SK-N-SH treated with all-trans-retinoic acid at 6 μM for 48 hours (cell line): ENCODE measurements at regions not wholly inside any gene's neighbourhood (a gene's known extent, or its start where the extent isn't known, plus 50 kb on each side); places are given as distances from the start of the nearest gene placed in this dataset.

Source experiments
- ATAC-seq: fragments of 200-7000 bp; cut with Tn5 transposase; 3 replicates; pipeline ENCODE4 v1.9.1; 2020; ENCODE audit warnings: mild to moderate bottlenecking, moderate library complexity
- CREB5 ChIP-seq: fragments of 250-450 bp; sonication (Bioruptor Pico); IDR thresholded peaks from 2 replicates; pipeline ENCODE4 v1.5.1; 2020; ENCODE audit warnings: low read depth, mild to moderate bottlenecking, moderate library complexity
- CSDC2 ChIP-seq: fragments of 250-450 bp; sonication (Bioruptor Pico); IDR thresholded peaks from 2 replicates; pipeline ENCODE4 v1.5.0; 2020; ENCODE audit warnings: mild to moderate bottlenecking, moderate library complexity
- ESRRG ChIP-seq: fragments of 250-450 bp; sonication (Bioruptor Pico); IDR thresholded peaks from 2 replicates; pipeline ENCODE4 v1.6.1; 2021; ENCODE audit warnings: mild to moderate bottlenecking
- GLIS3 ChIP-seq: fragments of 250-450 bp; sonication (Bioruptor Pico); IDR thresholded peaks from 2 replicates; pipeline ENCODE4 v1.5.0; 2020; ENCODE audit warnings: mild to moderate bottlenecking, moderate library complexity
- ISL1 ChIP-seq: fragments of 250-450 bp; sonication (Bioruptor Pico); IDR thresholded peaks from 2 replicates; pipeline ENCODE4 v2.1.2; 2022; ENCODE audit warnings: mild to moderate bottlenecking, moderate library complexity
- PPARA ChIP-seq: fragments of 250-450 bp; sonication (Bioruptor Pico); IDR thresholded peaks from 2 replicates; pipeline ENCODE4 v1.5.0; 2020; ENCODE audit warnings: mild to moderate bottlenecking, borderline replicate concordance
- RARB ChIP-seq: fragments of 250-450 bp; sonication (Bioruptor Pico); IDR thresholded peaks from 2 replicates; pipeline ENCODE4 v1.8.0; 2021; ENCODE audit warnings: mild to moderate bottlenecking, moderate library complexity
- SNAI2 ChIP-seq: fragments of 250-450 bp; sonication (Bioruptor Pico); IDR thresholded peaks from 2 replicates; pipeline ENCODE4 v1.5.0; 2020; ENCODE audit warnings: mild to moderate bottlenecking, moderate library complexity
- TCF4 ChIP-seq: fragments of 250-450 bp; sonication (Bioruptor Pico); IDR thresholded peaks from 2 replicates; pipeline ENCODE4 v1.8.0; 2021; ENCODE audit warnings: mild to moderate bottlenecking, moderate library complexity, borderline replicate concordance
- TOX ChIP-seq: fragments of 250-450 bp; sonication (Bioruptor Pico); IDR thresholded peaks from 2 replicates; pipeline ENCODE4 v1.8.0; 2021; ENCODE audit warnings: mild to moderate bottlenecking, moderate library complexity, borderline replicate concordance
- TSHZ2 ChIP-seq: fragments of 250-450 bp; sonication (Bioruptor Pico); IDR thresholded peaks from 2 replicates; pipeline ENCODE4 v1.5.0; 2020; ENCODE audit warnings: mild to moderate bottlenecking, moderate library complexity
- ZC3H10 ChIP-seq: fragments of 250-450 bp; sonication (Bioruptor Pico); IDR thresholded peaks from 2 replicates; pipeline ENCODE4 v1.5.1; 2021; ENCODE audit warnings: mild to moderate bottlenecking, moderate library complexity
- ZFP3 ChIP-seq: fragments of 250-450 bp; sonication (Bioruptor Pico); IDR thresholded peaks from 2 replicates; pipeline ENCODE4 v1.5.0; 2020; ENCODE audit warnings: mild to moderate bottlenecking, moderate library complexity
- ZFP30 ChIP-seq: fragments of 450-650 bp; formaldehyde crosslinking; IDR thresholded peaks from 2 replicates; pipeline ENCODE4 v1.5.0; 2022; ENCODE audit warnings: mild to moderate bottlenecking, moderate library complexity
- ZNF565 ChIP-seq: fragments of 450-650 bp; formaldehyde crosslinking; conservative IDR thresholded peaks from 2 replicates; pipeline ENCODE4 v1.5.0; 2020; ENCODE audit warnings: low read depth, mild to moderate bottlenecking, moderate library complexity
- ZNF70 ChIP-seq: fragments of 450-650 bp; formaldehyde crosslinking; IDR thresholded peaks from 2 replicates; pipeline ENCODE4 v1.5.0; 2020; ENCODE audit warnings: mild to moderate bottlenecking, moderate library complexity
- ZNF8 ChIP-seq: fragments of 450-650 bp; formaldehyde crosslinking; IDR thresholded peaks from 2 replicates; pipeline ENCODE4 v1.5.0; 2020; ENCODE audit warnings: mild to moderate bottlenecking, moderate library complexity
- TF ChIP-seq, protein P1 (sequence below): fragments of 250-450 bp; sonication (Bioruptor Pico); IDR thresholded peaks from 2 replicates; pipeline ENCODE4 v1.8.0; 2020; ENCODE audit warnings: mild to moderate bottlenecking, moderate library complexity, borderline replicate concordance
- TF ChIP-seq, protein P2 (sequence below): fragments of 250-450 bp; sonication (Bioruptor Pico); IDR thresholded peaks from 2 replicates; pipeline ENCODE4 v1.8.0; 2021; ENCODE audit warnings: low read depth, mild to moderate bottlenecking, moderate library complexity, borderline replicate concordance
- TF ChIP-seq, protein P3 (sequence below): fragments of 250-450 bp; sonication (Bioruptor Pico); IDR thresholded peaks from 2 replicates; pipeline ENCODE4 v1.5.1; 2021; ENCODE audit warnings: mild to moderate bottlenecking, moderate library complexity

DNA sequence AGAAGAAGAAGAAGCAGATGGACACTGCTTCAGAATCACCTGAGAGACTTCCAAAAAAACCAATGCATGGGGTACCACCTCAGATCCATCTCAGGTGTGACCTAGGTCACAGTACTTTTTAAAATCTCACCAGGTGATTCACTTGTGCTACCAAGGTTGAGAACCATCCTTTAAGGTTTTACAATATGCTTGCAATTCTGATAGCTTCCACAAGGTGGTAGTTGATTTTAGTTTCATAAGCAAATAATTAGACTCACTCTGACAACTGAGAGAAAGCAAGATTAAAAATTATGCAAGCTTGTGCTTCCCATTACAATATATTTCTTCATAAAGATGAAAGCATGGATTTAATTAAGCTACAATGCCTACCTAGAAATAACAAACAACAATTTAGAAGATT is 355.1 kb downstream of the EN1 start:
- TF ChIP-seq ZFP3 (CRISPR knock-in tag) (no peak), GLIS3 (CRISPR knock-in tag) (no peak), RARB (CRISPR knock-in tag) (no peak), TOX (CRISPR knock-in tag) (no peak), ZNF70 (CRISPR knock-in tag) (no peak), TCF4 (CRISPR knock-in tag) (no peak), CREB5 (CRISPR knock-in tag) (no peak), ESRRG (no peak), CSDC2 (CRISPR knock-in tag) (no peak), ZNF8 (no peak), TSHZ2 (CRISPR knock-in tag) (no peak), SNAI2 (CRISPR knock-in tag) (no peak), PPARA (CRISPR knock-in tag) (no peak)
- TF ChIP-seq, all 23 proteins: peak for 0

GRCh38 chr2:118490330-118490729 is 357.1 kb downstream of the EN1 start:
- ATAC-seq, result no peak
- TF ChIP-seq, protein P1, sequence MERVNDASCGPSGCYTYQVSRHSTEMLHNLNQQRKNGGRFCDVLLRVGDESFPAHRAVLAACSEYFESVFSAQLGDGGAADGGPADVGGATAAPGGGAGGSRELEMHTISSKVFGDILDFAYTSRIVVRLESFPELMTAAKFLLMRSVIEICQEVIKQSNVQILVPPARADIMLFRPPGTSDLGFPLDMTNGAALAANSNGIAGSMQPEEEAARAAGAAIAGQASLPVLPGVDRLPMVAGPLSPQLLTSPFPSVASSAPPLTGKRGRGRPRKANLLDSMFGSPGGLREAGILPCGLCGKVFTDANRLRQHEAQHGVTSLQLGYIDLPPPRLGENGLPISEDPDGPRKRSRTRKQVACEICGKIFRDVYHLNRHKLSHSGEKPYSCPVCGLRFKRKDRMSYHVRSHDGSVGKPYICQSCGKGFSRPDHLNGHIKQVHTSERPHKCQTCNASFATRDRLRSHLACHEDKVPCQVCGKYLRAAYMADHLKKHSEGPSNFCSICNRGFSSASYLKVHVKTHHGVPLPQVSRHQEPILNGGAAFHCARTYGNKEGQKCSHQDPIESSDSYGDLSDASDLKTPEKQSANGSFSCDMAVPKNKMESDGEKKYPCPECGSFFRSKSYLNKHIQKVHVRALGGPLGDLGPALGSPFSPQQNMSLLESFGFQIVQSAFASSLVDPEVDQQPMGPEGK (CRISPR knock-in tag), result no peak
- TF ChIP-seq ZNF70 (CRISPR knock-in tag) (no peak), ISL1 (no peak), ZC3H10 (no peak), TSHZ2 (CRISPR knock-in tag) (no peak), TOX (CRISPR knock-in tag) (no peak), ZFP30 (CRISPR knock-in tag) (no peak), ZFP3 (CRISPR knock-in tag) (no peak), PPARA (CRISPR knock-in tag) (no peak), TCF4 (CRISPR knock-in tag) (no peak), ESRRG (no peak), RARB (CRISPR knock-in tag) (no peak), CREB5 (CRISPR knock-in tag) (no peak), ZNF8 (no peak), GLIS3 (CRISPR knock-in tag) (no peak), ZNF565 (CRISPR knock-in tag) (no peak)
- TF ChIP-seq, protein P2, sequence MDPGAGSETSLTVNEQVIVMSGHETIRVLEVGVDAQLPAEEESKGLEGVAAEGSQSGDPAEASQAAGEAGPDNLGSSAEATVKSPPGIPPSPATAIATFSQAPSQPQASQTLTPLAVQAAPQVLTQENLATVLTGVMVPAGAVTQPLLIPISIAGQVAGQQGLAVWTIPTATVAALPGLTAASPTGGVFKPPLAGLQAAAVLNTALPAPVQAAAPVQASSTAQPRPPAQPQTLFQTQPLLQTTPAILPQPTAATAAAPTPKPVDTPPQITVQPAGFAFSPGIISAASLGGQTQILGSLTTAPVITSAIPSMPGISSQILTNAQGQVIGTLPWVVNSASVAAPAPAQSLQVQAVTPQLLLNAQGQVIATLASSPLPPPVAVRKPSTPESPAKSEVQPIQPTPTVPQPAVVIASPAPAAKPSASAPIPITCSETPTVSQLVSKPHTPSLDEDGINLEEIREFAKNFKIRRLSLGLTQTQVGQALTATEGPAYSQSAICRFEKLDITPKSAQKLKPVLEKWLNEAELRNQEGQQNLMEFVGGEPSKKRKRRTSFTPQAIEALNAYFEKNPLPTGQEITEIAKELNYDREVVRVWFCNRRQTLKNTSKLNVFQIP (CRISPR knock-in tag), result no peak
- TF ChIP-seq, protein P3, sequence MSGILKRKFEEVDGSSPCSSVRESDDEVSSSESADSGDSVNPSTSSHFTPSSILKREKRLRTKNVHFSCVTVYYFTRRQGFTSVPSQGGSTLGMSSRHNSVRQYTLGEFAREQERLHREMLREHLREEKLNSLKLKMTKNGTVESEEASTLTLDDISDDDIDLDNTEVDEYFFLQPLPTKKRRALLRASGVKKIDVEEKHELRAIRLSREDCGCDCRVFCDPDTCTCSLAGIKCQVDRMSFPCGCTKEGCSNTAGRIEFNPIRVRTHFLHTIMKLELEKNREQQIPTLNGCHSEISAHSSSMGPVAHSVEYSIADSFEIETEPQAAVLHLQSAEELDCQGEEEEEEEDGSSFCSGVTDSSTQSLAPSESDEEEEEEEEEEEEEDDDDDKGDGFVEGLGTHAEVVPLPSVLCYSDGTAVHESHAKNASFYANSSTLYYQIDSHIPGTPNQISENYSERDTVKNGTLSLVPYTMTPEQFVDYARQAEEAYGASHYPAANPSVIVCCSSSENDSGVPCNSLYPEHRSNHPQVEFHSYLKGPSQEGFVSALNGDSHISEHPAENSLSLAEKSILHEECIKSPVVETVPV (CRISPR knock-in tag), result no peak

More for the DNA sequence above, 355.1 kb downstream of the EN1 start:
- no peak for ATAC-seq
